Smooth muscle cell (in vitro differentiated cells): ENCODE measurements at regions not wholly inside any gene's neighbourhood (a gene's known extent, or its start where the extent isn't known, plus 50 kb on each side); places are given as distances from the start of the nearest gene placed in this dataset.

Experiments used
- DNase-seq: peaks from one replicate; lab custom pipeline; 2025; ENCODE audit not compliant: unreplicated experiment; lab: John Stamatoyannopoulos, UW
- H2AFZ ChIP-seq: fragments of 200-600 bp; sonication (generic); 2 replicates; pipeline ENCODE4 v1.6.0; 2016; ENCODE audit warnings: antibody characterized with exemption, low read depth, mild to moderate bottlenecking
- H3F3A ChIP-seq: fragments of 200-600 bp; sonication (generic); 2 replicates; pipeline ENCODE4 v1.6.0; 2017; ENCODE audit warnings: antibody characterized with exemption, low read depth
- H3K27ac ChIP-seq: fragments of 200-600 bp; sonication (generic); 2 replicates; pipeline ENCODE4 v1.5.1; 2016; ENCODE audit warnings: low read depth, mild to moderate bottlenecking
- H3K27me3 ChIP-seq: fragments of 200-600 bp; sonication (generic); 2 replicates; pipeline ENCODE4 v1.6.1; 2016; ENCODE audit warnings: low read depth, mild to moderate bottlenecking
- H3K36me3 ChIP-seq: fragments of 200-600 bp; sonication (generic); 2 replicates; pipeline ENCODE4 v1.5.1; 2016; ENCODE audit warnings: low read depth
- H3K4me1 ChIP-seq: fragments of 200-600 bp; sonication (generic); 2 replicates; pipeline ENCODE4 v1.5.1; 2016; ENCODE audit warnings: low read depth
- H3K4me2 ChIP-seq: fragments of 200-600 bp; sonication (generic); 2 replicates; pipeline ENCODE4 v1.6.0; 2016; ENCODE audit warnings: mild to moderate bottlenecking
- H3K4me3 ChIP-seq: fragments of 200-600 bp; sonication (generic); 2 replicates; pipeline ENCODE4 v1.5.1; 2016; ENCODE audit warnings: mild to moderate bottlenecking
- H3K79me2 ChIP-seq: fragments of 200-600 bp; sonication (generic); 2 replicates; pipeline ENCODE4 v1.6.0; 2016; ENCODE audit warnings: low read depth, mild to moderate bottlenecking
- H3K9ac ChIP-seq: fragments of 200-600 bp; sonication (generic); 2 replicates; pipeline ENCODE4 v1.6.0; 2016; ENCODE audit warnings: low read depth
- H3K9me3 ChIP-seq: fragments of 200-600 bp; sonication (generic); replicated peaks from 2 replicates; pipeline ENCODE4 v1.5.1; 2016; ENCODE audit warnings: low read depth
- H4K20me1 ChIP-seq: fragments of 200-600 bp; sonication (generic); 2 replicates; pipeline ENCODE4 v1.6.0; 2016; ENCODE audit warnings: low read depth
- CTCF ChIP-seq: fragments of 200-600 bp; sonication (generic); IDR thresholded peaks from 2 replicates; pipeline ENCODE4 v1.5.1; 2017; ENCODE audit warnings: borderline replicate concordance, mild to moderate bottlenecking, antibody characterized with exemption; ENCODE audit not compliant: insufficient read depth, poor library complexity, severe bottlenecking
- WGBS: methylation state at CpG from one replicate; pipeline ENCODE4 v1.1.7; 2016; ENCODE audit warnings: low lambda C conversion rate; 5-methylcytosine and 5-hydroxymethylcytosine counted together

- Histone ChIP-seq H3K36me3 (no peaks in the 10 kb centered on the region), H3K27ac (no peak overlapping the region), H3K9ac (no peak overlapping the region), H3K4me3 (no peak overlapping the region), H4K20me1 (no peaks in the 10 kb centered on the region), H3K27me3 (no peaks in the 10 kb centered on the region), H3K4me2 (no peak overlapping the region), H3K4me1 (no peaks in the 10 kb centered on the region), H3F3A (no peaks in the 10 kb centered on the region), H2AFZ (no peak overlapping the region), H3K79me2 (no peaks in the 10 kb centered on the region), H3K9me3 (no peaks in the 10 kb centered on the region)
- TF ChIP-seq CTCF, result no peak
- DNase-seq, result no peak
- 92% methylated on average over 7 of the region's 7 CpGs for WGBS
These were observed 293.5 kb downstream of the CDH10 start for GRCh38 chr5:24351285-24351684.

- Histone ChIP-seq H3K27me3 (no peaks in the 10 kb centered on the region), H3K9me3 (no peaks in the 10 kb centered on the region), H2AFZ (no peak overlapping the region), H3K4me2 (no peak overlapping the region), H3K79me2 (no peaks in the 10 kb centered on the region), H3K9ac (no peak overlapping the region), H3F3A (no peaks in the 10 kb centered on the region), H3K4me1 (no peaks in the 10 kb centered on the region), H3K4me3 (no peak overlapping the region), H3K36me3 (no peaks in the 10 kb centered on the region), H4K20me1 (no peaks in the 10 kb centered on the region), H3K27ac (no peak overlapping the region)
- no peak for DNase-seq
- TF ChIP-seq CTCF, result no peak
- 98% methylated on average over 2 of the region's 2 CpGs for WGBS
These were observed 291.8 kb downstream of the CDH10 start for GRCh38 chr5:24353016-24353415.

- Histone ChIP-seq H4K20me1 (no peaks in the 10 kb centered on the region), H3K36me3 (no peaks in the 10 kb centered on the region), H3K4me3 (no peak overlapping the region), H2AFZ (no peak overlapping the region), H3K27ac (no peak overlapping the region), H3K9ac (no peak overlapping the region), H3K9me3 (no peaks in the 10 kb centered on the region), H3F3A (no peaks in the 10 kb centered on the region), H3K4me2 (no peak overlapping the region), H3K79me2 (no peaks in the 10 kb centered on the region), H3K4me1 (no peaks in the 10 kb centered on the region), H3K27me3 (no peaks in the 10 kb centered on the region)
- TF ChIP-seq CTCF, result no peak
- no peak for DNase-seq
These were observed 291.2 kb downstream of the CDH10 start for GRCh38 chr5:24353611-24354010.

GRCh38 chr5:24363789-24364481, 280.8 kb downstream of the CDH10 start:
- no peak for DNase-seq
- Histone ChIP-seq H3K9me3 (no peaks in the 10 kb centered on the region), H3K4me3 (no peak overlapping the region), H3K27me3 (no peaks in the 10 kb centered on the region), H3K27ac (no peak overlapping the region), H3F3A (no peaks in the 10 kb centered on the region), H3K4me2 (no peak overlapping the region), H3K79me2 (no peaks in the 10 kb centered on the region), H2AFZ (no peak overlapping the region), H4K20me1 (no peaks in the 10 kb centered on the region), H3K36me3 (no peaks in the 10 kb centered on the region), H3K9ac (no peak overlapping the region), H3K4me1 (no peaks in the 10 kb centered on the region)
- 92% methylated on average over 9 of the region's 9 CpGs for WGBS
- TF ChIP-seq CTCF, result no peak
